ENCODE measurements at regions not wholly inside any gene's neighbourhood (a gene's known extent, or its start where the extent isn't known, plus 50 kb on each side); places are given as distances from the start of the nearest gene placed in this dataset.

DNA sequence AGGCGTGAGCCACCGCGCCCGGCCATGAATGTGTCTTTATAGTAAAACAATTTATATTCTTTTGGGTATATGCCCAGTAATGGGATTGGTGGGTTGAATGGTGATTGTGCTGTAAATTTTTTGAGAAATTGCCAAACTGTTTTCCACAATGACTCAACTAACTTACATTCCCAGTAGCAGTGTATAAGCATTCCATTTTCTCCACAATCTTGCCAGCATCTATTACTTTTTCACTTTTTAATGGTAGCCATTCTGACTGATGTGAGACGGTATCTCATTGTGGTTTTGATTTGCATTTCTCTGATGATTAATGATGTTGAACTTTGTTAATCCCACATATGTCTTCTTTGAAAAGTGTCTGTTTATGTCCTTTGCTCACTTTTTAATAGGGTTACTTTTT lies 1187.9 kb downstream of the XPNPEP1 start:
- Histone ChIP-seq H3K27ac (no peak overlapping the region), H3K36me3 (no peaks in the 10 kb centered on the region), H3K4me1 (no peaks in the 10 kb centered on the region), H3K27me3 (no peaks in the 10 kb centered on the region), H3K9me3 (no peaks in the 10 kb centered on the region), H3K4me3 (no peak overlapping the region)
- no peak for DNase-seq
- no peak for TF ChIP-seq POLR2A (IDR thresholded peaks at IDR 0.05)
- TF ChIP-seq, protein P1, sequence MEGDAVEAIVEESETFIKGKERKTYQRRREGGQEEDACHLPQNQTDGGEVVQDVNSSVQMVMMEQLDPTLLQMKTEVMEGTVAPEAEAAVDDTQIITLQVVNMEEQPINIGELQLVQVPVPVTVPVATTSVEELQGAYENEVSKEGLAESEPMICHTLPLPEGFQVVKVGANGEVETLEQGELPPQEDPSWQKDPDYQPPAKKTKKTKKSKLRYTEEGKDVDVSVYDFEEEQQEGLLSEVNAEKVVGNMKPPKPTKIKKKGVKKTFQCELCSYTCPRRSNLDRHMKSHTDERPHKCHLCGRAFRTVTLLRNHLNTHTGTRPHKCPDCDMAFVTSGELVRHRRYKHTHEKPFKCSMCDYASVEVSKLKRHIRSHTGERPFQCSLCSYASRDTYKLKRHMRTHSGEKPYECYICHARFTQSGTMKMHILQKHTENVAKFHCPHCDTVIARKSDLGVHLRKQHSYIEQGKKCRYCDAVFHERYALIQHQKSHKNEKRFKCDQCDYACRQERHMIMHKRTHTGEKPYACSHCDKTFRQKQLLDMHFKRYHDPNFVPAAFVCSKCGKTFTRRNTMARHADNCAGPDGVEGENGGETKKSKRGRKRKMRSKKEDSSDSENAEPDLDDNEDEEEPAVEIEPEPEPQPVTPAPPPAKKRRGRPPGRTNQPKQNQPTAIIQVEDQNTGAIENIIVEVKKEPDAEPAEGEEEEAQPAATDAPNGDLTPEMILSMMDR (IDR thresholded peaks at IDR 0.05) = no peak
- intact Hi-C loops (cut with DNase I; ENCODE audit: low total_unique reads) = no loop called here

GRCh38 chr10:108721874-108722273 lies 1201.4 kb downstream of the XPNPEP1 start:
- no peak overlapping the region for H3K27ac ChIP-seq
- no peak for TF ChIP-seq POLR2A (IDR thresholded peaks at IDR 0.05)
- TF ChIP-seq, protein P1 (IDR thresholded peaks at IDR 0.05) = no peak
- no peak overlapping the region for H3K4me3 ChIP-seq
- H3K27me3 ChIP-seq = no peaks in the 10 kb centered on the region
- intact Hi-C loops (cut with DNase I; ENCODE audit: low total_unique reads) = no loop called here
- DNase-seq = no peak
- H3K9me3 ChIP-seq = no peaks in the 10 kb centered on the region
- H3K36me3 ChIP-seq = no peaks in the 10 kb centered on the region
- no peaks in the 10 kb centered on the region for H3K4me1 ChIP-seq

DNA sequence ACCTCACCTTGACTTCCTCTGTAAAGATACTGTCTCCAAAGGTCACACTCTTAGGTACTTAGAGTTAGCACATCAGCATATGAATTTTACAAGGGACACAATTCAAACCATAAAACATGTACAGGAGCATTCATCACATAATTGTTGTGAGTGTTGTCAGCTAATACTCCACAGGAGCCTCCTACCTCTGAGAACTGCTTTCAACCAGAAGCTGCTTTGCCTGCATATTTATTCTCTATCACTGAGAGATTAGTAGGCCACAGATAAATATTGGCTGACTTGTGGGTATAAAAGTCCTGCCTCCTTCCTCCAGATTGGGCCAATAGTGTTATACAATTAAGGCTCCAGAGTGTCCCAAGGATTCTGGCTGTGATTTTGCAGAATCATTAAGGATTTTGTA lies 1207.0 kb downstream of the XPNPEP1 start:
- H3K4me3 ChIP-seq = no peak overlapping the region
- H3K27ac ChIP-seq = no peak overlapping the region
- H3K4me1 ChIP-seq = no peaks in the 10 kb centered on the region
- intact Hi-C loops (cut with DNase I; ENCODE audit: low total_unique reads) = no loop called here
- no peak for DNase-seq
- no peaks in the 10 kb centered on the region for H3K27me3 ChIP-seq
- H3K9me3 ChIP-seq = no peaks in the 10 kb centered on the region
- no peaks in the 10 kb centered on the region for H3K36me3 ChIP-seq
- TF ChIP-seq POLR2A (IDR thresholded peaks at IDR 0.05) = no peak
- TF ChIP-seq, protein P1 (IDR thresholded peaks at IDR 0.05) = no peak

DNA sequence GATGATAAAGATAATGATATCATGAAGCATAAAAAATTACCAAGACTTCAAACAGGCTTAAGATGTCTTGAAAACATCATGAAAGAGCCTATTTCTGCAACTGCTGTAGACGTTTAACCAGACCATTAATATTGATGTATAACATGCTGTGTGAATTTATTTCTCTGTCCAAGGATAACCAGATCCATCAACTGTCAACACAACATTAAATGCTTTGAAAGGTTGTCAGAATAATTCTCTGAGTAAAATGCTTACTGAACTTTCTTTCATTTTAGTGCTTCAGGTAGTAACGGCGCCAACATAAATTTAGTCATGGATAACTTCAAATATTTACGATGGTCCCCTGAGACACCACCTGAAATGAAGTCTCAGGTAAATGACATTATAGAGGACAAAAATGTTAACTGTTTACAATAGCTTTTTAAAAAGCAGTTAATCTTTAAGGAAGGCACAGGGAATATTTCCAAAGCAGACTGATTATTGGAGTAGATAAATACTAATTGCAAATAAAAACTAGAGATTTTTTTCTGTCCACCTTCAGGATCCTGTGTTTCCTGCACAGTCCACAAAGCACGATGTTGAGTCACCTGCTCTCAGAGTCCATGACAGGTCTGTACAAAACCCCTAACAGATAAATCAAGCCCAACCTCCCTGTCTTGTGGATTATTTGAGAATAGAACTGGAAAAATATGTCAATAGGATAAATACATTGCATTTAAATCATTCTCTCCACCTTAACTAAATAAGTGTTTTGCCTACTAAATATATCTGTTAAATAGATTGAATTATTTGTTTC lies 1213.2 kb downstream of the XPNPEP1 start:
- Histone ChIP-seq H3K9me3 (no peaks in the 10 kb centered on the region), H3K4me3 (no peak overlapping the region), H3K27me3 (no peaks in the 10 kb centered on the region), H3K36me3 (no peaks in the 10 kb centered on the region), H3K4me1 (no peaks in the 10 kb centered on the region), H3K27ac (no peak overlapping the region)
- TF ChIP-seq, protein P1 (IDR thresholded peaks at IDR 0.05) = no peak
- TF ChIP-seq POLR2A (IDR thresholded peaks at IDR 0.05) = no peak
- DNase-seq = no peak
- intact Hi-C loops (cut with DNase I; ENCODE audit: low total_unique reads) = no loop called here

DNA sequence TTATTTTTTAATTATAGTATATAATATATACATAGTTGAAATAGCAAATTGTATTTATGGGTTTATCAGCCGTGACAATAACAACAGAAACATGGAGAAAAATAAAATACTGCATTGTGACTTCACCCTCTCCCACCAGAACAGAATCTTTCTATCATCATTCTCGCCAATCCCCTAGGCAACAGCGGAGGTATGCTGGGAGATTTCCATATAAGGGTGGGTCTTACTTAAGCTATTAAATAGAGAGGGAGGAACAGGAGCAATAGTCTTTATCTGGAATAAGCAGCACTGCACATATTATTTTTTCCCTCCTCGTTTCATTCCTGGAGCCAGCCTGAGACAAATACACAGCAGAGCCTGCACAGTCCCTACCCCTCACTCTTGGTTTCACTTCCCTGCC lies 1214.9 kb downstream of the XPNPEP1 start:
- TF ChIP-seq, protein P1 (IDR thresholded peaks at IDR 0.05) = no peak
- no peak for TF ChIP-seq POLR2A (IDR thresholded peaks at IDR 0.05)
- intact Hi-C loops (cut with DNase I; ENCODE audit: low total_unique reads) = no loop called here
- no peaks in the 10 kb centered on the region for H3K9me3 ChIP-seq

More for the DNA sequence above, 1214.9 kb downstream of the XPNPEP1 start:
- no peak for DNase-seq
- no peak overlapping the region for H3K4me3 ChIP-seq
- no peaks in the 10 kb centered on the region for H3K36me3 ChIP-seq
- H3K27me3 ChIP-seq = no peaks in the 10 kb centered on the region
- H3K4me1 ChIP-seq = no peaks in the 10 kb centered on the region
- H3K27ac ChIP-seq = no peak overlapping the region

All from uterus (tissue), 3 donors.